Caco-2 (cell line): ENCODE measurements at regions not wholly inside any gene's neighbourhood (a gene's known extent, or its start where the extent isn't known, plus 50 kb on each side); places are given as distances from the start of the nearest gene placed in this dataset.

Source experiments
- BruUV-seq: library from RNA; stranded (reverse); fragments of 400-500 nt; replicated peaks from 2 replicates; lab custom pipeline; 2021; lab: Mats Ljungman, UMichigan
- CTCF ChIA-PET: fragments of 300-600 bp; sonication (Branson Sonifier 250); formaldehyde crosslinking; loops from one replicate; lab custom pipeline; 2022; ENCODE audit warnings: antibody characterized with exemption; lab: Charles Lee
- POLR2A ChIA-PET: fragments of 300-600 bp; sonication (Branson Sonifier 250); formaldehyde crosslinking; loops from one replicate; lab custom pipeline; 2022; ENCODE audit warnings: antibody characterized with exemption; lab: Charles Lee
- DNase-seq, 2 experiments: peaks; one replicate each; pipeline versions ENCODE4 v3.0.0 to v3.0.0-alpha.2; 2020 to 2022
- H3K27me3 ChIP-seq: replicated peaks from 2 replicates; pipeline ENCODE4 v1.6.0; 2011; ENCODE audit warnings: low read length; ENCODE audit not compliant: control insufficient read depth, insufficient read depth
- H3K36me3 ChIP-seq: 2 replicates; pipeline ENCODE4 v1.5.1; 2011; ENCODE audit warnings: low read length; ENCODE audit not compliant: control insufficient read depth, insufficient read depth
- H3K4me1 ChIP-seq: fragments of 250-450 bp; sonication (Bioruptor Pico); 2 replicates; pipeline ENCODE4 v1.5.1; 2020; ENCODE audit warnings: mild to moderate bottlenecking
- H3K4me3 ChIP-seq: 2 replicates; pipeline ENCODE4 v1.5.1; 2011; ENCODE audit warnings: low read depth, mild to moderate bottlenecking, control low read depth, low read length
- H3K9me3 ChIP-seq: fragments of 250-450 bp; sonication (Bioruptor Pico); 2 replicates; pipeline ENCODE4 v1.5.1; 2020; ENCODE audit warnings: mild to moderate bottlenecking, moderate library complexity
- H3K27ac Mint-ChIP-seq: one replicate; pipeline ENCODE4 v1.8.0; 2022; ENCODE audit warnings: mixed read lengths; ENCODE audit not compliant: unreplicated experiment
- H3K27me3 Mint-ChIP-seq: one replicate; pipeline ENCODE4 v1.8.0; 2022; ENCODE audit warnings: mixed read lengths; ENCODE audit not compliant: insufficient read depth, unreplicated experiment
- H3K36me3 Mint-ChIP-seq: one replicate; pipeline ENCODE4 v1.8.0; 2022; ENCODE audit warnings: mild to moderate bottlenecking, mixed read lengths; ENCODE audit not compliant: insufficient read depth, unreplicated experiment
- H3K4me1 Mint-ChIP-seq: one replicate; pipeline ENCODE4 v1.8.0; 2022; ENCODE audit warnings: low read depth, mixed read lengths; ENCODE audit not compliant: unreplicated experiment
- H3K4me3 Mint-ChIP-seq: one replicate; pipeline ENCODE4 v1.8.0; 2022; ENCODE audit warnings: mild to moderate bottlenecking, moderate library complexity, mixed read lengths; ENCODE audit not compliant: unreplicated experiment
- H3K9me3 Mint-ChIP-seq: one replicate; pipeline ENCODE4 v1.8.0; 2022; ENCODE audit warnings: mixed read lengths; ENCODE audit not compliant: unreplicated experiment
- intact Hi-C: fragments of 100-400 bp; cut with micrococcal nuclease; formaldehyde crosslinking; loops from one replicate; pipeline ENCODE4 v1.10.0; 2022; ENCODE audit not compliant: unreplicated experiment
- TF ChIP-seq, protein P1 (sequence below), 2 experiments: fragments of 200-600 bp in 1 of 2; IDR thresholded peaks; 1 replicate in 1 of 2; 2 replicates in 1 of 2; pipeline versions ENCODE4 v1.5.1 to v1.8.0; 2011 to 2022; ENCODE audit warnings: antibody characterized with exemption in 1 of 2, control low read depth in 1 of 2, inconsistent platforms in 1 of 2, low read depth in 1 of 2, low read length in 1 of 2, mild to moderate bottlenecking in 1 of 2, moderate library complexity in 1 of 2; ENCODE audit not compliant: insufficient read depth in 1 of 2, severe bottlenecking in 1 of 2, unreplicated experiment in 1 of 2

DNA sequence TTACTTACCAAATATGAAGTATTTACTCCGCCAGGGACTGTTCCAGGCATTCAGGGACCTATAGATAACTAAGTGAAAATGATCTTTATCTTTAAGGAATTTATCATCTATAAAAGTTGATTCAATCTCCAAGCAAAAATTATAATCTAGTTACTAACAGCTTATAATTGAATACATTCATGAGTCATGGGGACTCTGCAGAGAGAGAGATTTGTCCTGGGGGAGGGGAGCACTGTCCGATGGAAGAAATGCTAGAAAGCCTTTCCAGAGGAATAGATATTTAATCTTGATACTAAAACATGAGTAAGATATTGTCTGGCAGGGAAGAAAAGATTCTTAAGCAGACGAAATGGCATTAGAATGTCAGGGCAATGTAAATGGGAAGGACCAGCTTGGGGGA is 139.3 kb downstream of the CD164 start:
- Histone ChIP-seq H3K4me1 (no peaks in the 10 kb centered on the region), H3K36me3 (no peaks in the 10 kb centered on the region), H3K9me3 (no peaks in the 10 kb centered on the region), H3K27me3 (no peaks in the 10 kb centered on the region; the same call in 1 of the 2 replicates), H3K4me3 (no peak overlapping the region)
- Mint-ChIP-seq H3K4me3 (no peak overlapping the region), H3K9me3 (peaks cover 11% of the 10 kb centered on the region), H3K4me1 (no peaks in the 10 kb centered on the region), H3K27ac (no peak overlapping the region), H3K36me3 (no peaks in the 10 kb centered on the region), H3K27me3 (no peaks in the 10 kb centered on the region)
- DNase-seq: no peak
- CTCF ChIA-PET: no interaction called here
- no TSS peak for BruUV-seq
- intact Hi-C loops: no loop called here
- TF ChIP-seq, protein P1, sequence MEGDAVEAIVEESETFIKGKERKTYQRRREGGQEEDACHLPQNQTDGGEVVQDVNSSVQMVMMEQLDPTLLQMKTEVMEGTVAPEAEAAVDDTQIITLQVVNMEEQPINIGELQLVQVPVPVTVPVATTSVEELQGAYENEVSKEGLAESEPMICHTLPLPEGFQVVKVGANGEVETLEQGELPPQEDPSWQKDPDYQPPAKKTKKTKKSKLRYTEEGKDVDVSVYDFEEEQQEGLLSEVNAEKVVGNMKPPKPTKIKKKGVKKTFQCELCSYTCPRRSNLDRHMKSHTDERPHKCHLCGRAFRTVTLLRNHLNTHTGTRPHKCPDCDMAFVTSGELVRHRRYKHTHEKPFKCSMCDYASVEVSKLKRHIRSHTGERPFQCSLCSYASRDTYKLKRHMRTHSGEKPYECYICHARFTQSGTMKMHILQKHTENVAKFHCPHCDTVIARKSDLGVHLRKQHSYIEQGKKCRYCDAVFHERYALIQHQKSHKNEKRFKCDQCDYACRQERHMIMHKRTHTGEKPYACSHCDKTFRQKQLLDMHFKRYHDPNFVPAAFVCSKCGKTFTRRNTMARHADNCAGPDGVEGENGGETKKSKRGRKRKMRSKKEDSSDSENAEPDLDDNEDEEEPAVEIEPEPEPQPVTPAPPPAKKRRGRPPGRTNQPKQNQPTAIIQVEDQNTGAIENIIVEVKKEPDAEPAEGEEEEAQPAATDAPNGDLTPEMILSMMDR (IDR thresholded peaks at IDR 0.05; ENCODE audit: insufficient read depth in 1 of 2, low read depth in 1 of 2, low read length in 1 of 2, severe bottlenecking in 1 of 2, unreplicated experiment in 1 of 2): no peak
- POLR2A ChIA-PET: no interaction called here

DNA sequence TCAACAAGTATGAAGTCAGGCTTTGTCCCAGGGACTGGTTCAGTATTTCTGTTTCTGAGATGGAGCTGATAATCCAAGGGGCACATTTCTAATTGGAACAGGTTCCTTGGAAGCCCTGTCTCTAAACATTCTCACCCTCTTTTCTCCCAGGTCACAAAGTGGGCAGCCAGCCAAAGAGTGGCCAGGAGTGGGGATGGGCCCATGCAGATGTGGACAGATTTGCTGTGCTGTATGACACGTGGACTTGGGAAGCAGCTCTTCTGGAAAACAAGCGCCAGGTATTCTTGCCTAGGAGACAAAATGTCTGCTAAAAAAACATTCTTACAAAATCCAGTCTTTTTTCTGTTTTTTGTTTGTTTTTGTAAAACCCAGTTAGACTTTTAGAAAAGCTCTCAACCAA is 140.2 kb downstream of the CD164 start:
- ChIA-PET POLR2A (no interaction called here), CTCF (no interaction called here)
- no peaks in the 10 kb centered on the region for H3K36me3 Mint-ChIP-seq
- TF ChIP-seq, protein P1 (IDR thresholded peaks at IDR 0.05; ENCODE audit: insufficient read depth in 1 of 2, low read depth in 1 of 2, low read length in 1 of 2, severe bottlenecking in 1 of 2, unreplicated experiment in 1 of 2): no peak
- DNase-seq: no peak
- no peaks in the 10 kb centered on the region for H3K27me3 Mint-ChIP-seq
- H3K27ac Mint-ChIP-seq: no peak overlapping the region
- Histone ChIP-seq H3K27me3 (no peaks in the 10 kb centered on the region; the same call in 1 of the 2 replicates), H3K4me1 (no peaks in the 10 kb centered on the region), H3K4me3 (no peak overlapping the region), H3K9me3 (no peaks in the 10 kb centered on the region), H3K36me3 (no peaks in the 10 kb centered on the region)
- H3K9me3 Mint-ChIP-seq: peaks cover 11% of the 10 kb centered on the region
- intact Hi-C loops: no loop called here
- no peaks in the 10 kb centered on the region for H3K4me1 Mint-ChIP-seq
- H3K4me3 Mint-ChIP-seq: no peak overlapping the region
- no TSS peak for BruUV-seq

DNA sequence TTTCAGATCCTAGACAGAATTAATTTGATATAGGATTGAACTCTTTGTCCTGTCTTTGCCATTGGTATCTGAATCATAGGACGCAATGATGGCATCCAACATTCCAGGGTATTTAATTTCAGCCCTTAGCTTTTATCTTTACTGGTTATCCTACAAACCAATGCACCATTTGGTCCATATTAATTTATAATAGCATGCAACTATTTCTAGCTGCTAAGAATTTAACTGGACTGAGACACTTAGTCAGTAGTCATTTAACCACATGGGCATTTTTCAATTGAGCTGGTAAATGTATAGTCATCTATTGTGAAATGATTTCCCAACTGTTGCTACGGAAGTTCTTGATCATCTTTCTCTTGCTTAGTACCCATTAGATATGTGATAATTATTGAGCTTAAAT is 141.1 kb downstream of the CD164 start:
- Histone ChIP-seq H3K4me3 (no peak overlapping the region), H3K4me1 (no peaks in the 10 kb centered on the region), H3K9me3 (no peaks in the 10 kb centered on the region), H3K27me3 (no peaks in the 10 kb centered on the region; the same call in 1 of the 2 replicates), H3K36me3 (no peaks in the 10 kb centered on the region)
- Mint-ChIP-seq H3K4me3 (no peak overlapping the region), H3K27ac (no peak overlapping the region), H3K9me3 (peaks cover 11% of the 10 kb centered on the region), H3K36me3 (no peaks in the 10 kb centered on the region), H3K4me1 (no peaks in the 10 kb centered on the region), H3K27me3 (no peaks in the 10 kb centered on the region)
- CTCF ChIA-PET: no interaction called here
- no TSS peak for BruUV-seq
- intact Hi-C loops: no loop called here
- DNase-seq: no peak
- TF ChIP-seq, protein P1 (IDR thresholded peaks at IDR 0.05; ENCODE audit: insufficient read depth in 1 of 2, low read depth in 1 of 2, low read length in 1 of 2, severe bottlenecking in 1 of 2, unreplicated experiment in 1 of 2): no peak
- POLR2A ChIA-PET: no interaction called here
